ENCODE measurements at regions not wholly inside any gene's neighbourhood (a gene's known extent, or its start where the extent isn't known, plus 50 kb on each side); places are given as distances from the start of the nearest gene placed in this dataset.

- no peak for TF ChIP-seq CTCF (IDR thresholded peaks at IDR 0.05; ENCODE audit: borderline replicate concordance, extremely low read depth, low read length, poor library complexity, severe bottlenecking)
- no peak for TF ChIP-seq EZH2 (IDR thresholded peaks at IDR 0.05; ENCODE audit: borderline replicate concordance, low read depth, low read length, severe bottlenecking)
These were observed 357.3 kb upstream of the RGS6 start for GRCh38 chr14:71574976-71575375.

Measured in DND-41 (cell line).